Ovary (tissue), 7 donors: ENCODE measurements at regions not wholly inside any gene's neighbourhood (a gene's known extent, or its start where the extent isn't known, plus 50 kb on each side); places are given as distances from the start of the nearest gene placed in this dataset.

ENCODE experiments used
- DNase-seq, 5 donors: peaks; one replicate each; pipeline ENCODE4 v3.0.0-alpha.2; 2019 to 2020
- H3K27ac ChIP-seq, 2 donors: fragments of 200-600 bp; one replicate each; pipeline versions ENCODE4 v1.5.1 to v1.8.0; 2019 to 2022
- H3K27me3 ChIP-seq: fragments of 200-600 bp; one replicate; pipeline ENCODE4 v1.8.0; 2022
- H3K36me3 ChIP-seq: fragments of 200-600 bp; sonication (generic); one replicate; pipeline ENCODE4 v1.5.1; 2019
- H3K4me1 ChIP-seq: one replicate; pipeline ENCODE4 v1.8.1; 2013; ENCODE audit warnings: mild to moderate bottlenecking, moderate library complexity; ENCODE audit not compliant: insufficient read depth
- H3K4me3 ChIP-seq: fragments of 200-600 bp; sonication (generic); one replicate; pipeline ENCODE4 v1.5.1; 2017
- H3K9me3 ChIP-seq, 2 donors: fragments of 200-600 bp in 1 of 2; sonication (generic) in 1 of 2; one replicate each; pipeline versions ENCODE4 v1.5.1 to v1.8.1; 2013 to 2019; ENCODE audit warnings: mild to moderate bottlenecking in 1 of 2, moderate library complexity in 1 of 2
- CTCF ChIP-seq, 3 donors: fragments of 450-650 bp in 2 of 3; fragments of 200-600 bp in 1 of 3; IDR thresholded peaks; one replicate each; pipeline versions ENCODE4 v1.5.1 to v1.8.0; 2016 to 2022; ENCODE audit warnings: antibody characterized with exemption in 3 of 3, mild to moderate bottlenecking in 1 of 3
- EP300 ChIP-seq: sonication (generic); formaldehyde crosslinking; IDR thresholded peaks from one replicate; pipeline ENCODE4 v1.6.1; 2017; ENCODE audit warnings: antibody characterized with exemption
- POLR2A ChIP-seq: fragments of 450-650 bp; IDR thresholded peaks from one replicate; pipeline ENCODE4 v1.6.1; 2017; ENCODE audit warnings: antibody characterized with exemption, mild to moderate bottlenecking, moderate library complexity
- WGBS, 3 donors: extraction: QIAGEN DNeasy Blood & Tissue Kit in 1 of 3; methylation state at CpG; one replicate each; pipeline versions ENCODE4 v1.1.5 to v1.1.7; 2013 to 2017; 5-methylcytosine and 5-hydroxymethylcytosine counted together
- intact Hi-C, 4 donors: fragments of 100-400 bp; cut with DNase I; formaldehyde crosslinking; loops; one replicate each; pipeline versions ENCODE4 v1.11.0 to v1.15.1; 2022 to 2023
- donor health status: DM: no; HTN: no; CAD: no; lungs with moderate emphysema.
- donor health status: DM: no; HTN: no; CAD: no.
- donor health status: Bipolar disorder and iron deficiency.
- donor health status: DM: no; HTN: no; CAD: no.
- donor health status: DM: yes; HTN: yes; CAD: no.

- no peak for TF ChIP-seq POLR2A
- no peak for TF ChIP-seq EP300
- TF ChIP-seq CTCF (IDR thresholded peaks at IDR 0.05) = no peak
- no peaks in the 10 kb centered on the region for H3K27me3 ChIP-seq
- no peaks in the 10 kb centered on the region for H3K4me1 ChIP-seq
- no peak overlapping the region for H3K4me3 ChIP-seq
- intact Hi-C loops = no loop called here
- H3K36me3 ChIP-seq = no peaks in the 10 kb centered on the region
- H3K9me3 ChIP-seq = no peaks in the 10 kb centered on the region
- H3K27ac ChIP-seq = no peak overlapping the region
- 88 to 93% (median 90%) methylated on average over 8 of the region's 8 CpGs for WGBS, 3 donors
- no peak for DNase-seq
These were observed 97.4 kb upstream of the RBMS3 start for GRCh38 chr3:29183346-29184087.

GRCh38 chr3:29185706-29186105, 95.2 kb upstream of the RBMS3 start:
- no peaks in the 10 kb centered on the region for H3K27me3 ChIP-seq
- H3K4me3 ChIP-seq = no peak overlapping the region
- TF ChIP-seq POLR2A (no peak), EP300 (no peak), CTCF (IDR thresholded peaks at IDR 0.05) (no peak)
- intact Hi-C loops = no loop called here
- no peaks in the 10 kb centered on the region for H3K4me1 ChIP-seq
- WGBS, 3 donors = 47 to 78% (median 75%) methylated on average over 1 of the region's 1 CpG
- no peaks in the 10 kb centered on the region for H3K36me3 ChIP-seq
- H3K27ac ChIP-seq = no peak overlapping the region
- DNase-seq = no peak
- no peaks in the 10 kb centered on the region for H3K9me3 ChIP-seq

GRCh38 chr3:29186131-29186599, 94.7 kb upstream of the RBMS3 start:
- H3K27ac ChIP-seq = no peak overlapping the region
- H3K9me3 ChIP-seq = no peaks in the 10 kb centered on the region
- H3K4me1 ChIP-seq = no peaks in the 10 kb centered on the region
- TF ChIP-seq CTCF (IDR thresholded peaks at IDR 0.05) (no peak), POLR2A (no peak), EP300 (no peak)
- no peak for DNase-seq
- intact Hi-C loops = no loop called here
- no peak overlapping the region for H3K4me3 ChIP-seq
- 48 to 77% (median 57%) methylated on average over 1 of the region's 1 CpG for WGBS, 3 donors
- H3K36me3 ChIP-seq = no peaks in the 10 kb centered on the region
- no peaks in the 10 kb centered on the region for H3K27me3 ChIP-seq

- intact Hi-C loops = no loop called here
- WGBS, 3 donors = 49 to 64% (median 56%) methylated on average over 3 of the region's 3 CpGs
These were observed 93.7 kb upstream of the RBMS3 start for GRCh38 chr3:29186982-29187725.

More at GRCh38 chr3:29186982-29187725, 93.7 kb upstream of the RBMS3 start:
- TF ChIP-seq CTCF (IDR thresholded peaks at IDR 0.05) (no peak), EP300 (no peak), POLR2A (no peak)
- Histone ChIP-seq H3K27me3 (no peaks in the 10 kb centered on the region), H3K9me3 (no peaks in the 10 kb centered on the region), H3K27ac (no peak overlapping the region), H3K4me3 (no peak overlapping the region), H3K36me3 (no peaks in the 10 kb centered on the region), H3K4me1 (no peaks in the 10 kb centered on the region)
- no peak for DNase-seq
